Suprapubic skin (tissue), 4 donors: ENCODE measurements at regions not wholly inside any gene's neighbourhood (a gene's known extent, or its start where the extent isn't known, plus 50 kb on each side); places are given as distances from the start of the nearest gene placed in this dataset.

Source experiments
- DNase-seq, 2 donors: peaks; one replicate each; pipeline ENCODE4 v3.0.0-alpha.2; 2019; ENCODE audit warnings: low spot score in 2 of 2
- H3K27ac ChIP-seq: fragments of 200-600 bp; sonication (generic); one replicate; pipeline ENCODE4 v1.5.1; 2019
- H3K27me3 ChIP-seq: fragments of 200-600 bp; sonication (generic); one replicate; pipeline ENCODE4 v1.5.1; 2019
- H3K36me3 ChIP-seq: fragments of 200-600 bp; sonication (generic); one replicate; pipeline ENCODE4 v1.5.1; 2019
- H3K4me1 ChIP-seq: fragments of 200-600 bp; sonication (generic); one replicate; pipeline ENCODE4 v1.5.1; 2019
- H3K4me3 ChIP-seq: fragments of 200-600 bp; sonication (generic); one replicate; pipeline ENCODE4 v1.5.1; 2019; ENCODE audit warnings: mild to moderate bottlenecking
- H3K9me3 ChIP-seq: fragments of 200-600 bp; sonication (generic); one replicate; pipeline ENCODE4 v1.5.1; 2019
- CTCF ChIP-seq, 2 donors: fragments of 200-600 bp in 1 of 2; fragments of 450-650 bp in 1 of 2; sonication (generic) in 1 of 2; IDR thresholded peaks; one replicate each; pipeline ENCODE4 v1.5.1; 2016 to 2019; ENCODE audit warnings: antibody characterized with exemption in 2 of 2, mild to moderate bottlenecking in 1 of 2, moderate library complexity in 1 of 2
- EP300 ChIP-seq: sonication (generic); formaldehyde crosslinking; IDR thresholded peaks from one replicate; pipeline ENCODE4 v1.6.1; 2017; ENCODE audit warnings: antibody characterized with exemption
- POLR2A ChIP-seq, 2 donors: fragments of 450-650 bp; IDR thresholded peaks; one replicate each; pipeline ENCODE4 v1.6.1; 2017; ENCODE audit warnings: antibody characterized with exemption in 2 of 2, mild to moderate bottlenecking in 2 of 2, moderate library complexity in 2 of 2
- POLR2AphosphoS5 ChIP-seq, 3 donors: sonication (generic); formaldehyde crosslinking; IDR thresholded peaks; one replicate each; pipeline ENCODE4 v1.6.1; 2017; ENCODE audit warnings: antibody characterized with exemption in 3 of 3
- WGBS: methylation state at CpG from one replicate; pipeline ENCODE4 v1.1.5; 2018; 5-methylcytosine and 5-hydroxymethylcytosine counted together

GRCh38 chr7:37555528-37555927 is 106.9 kb upstream of the ELMO1 start:
- H3K27me3 ChIP-seq, result no peaks in the 10 kb centered on the region
- no peak overlapping the region for H3K4me3 ChIP-seq
- no peaks in the 10 kb centered on the region for H3K4me1 ChIP-seq
- no peak overlapping the region for H3K27ac ChIP-seq
- TF ChIP-seq POLR2AphosphoS5 (IDR thresholded peaks at IDR 0.05), result no peak
- no peak for TF ChIP-seq POLR2A (IDR thresholded peaks at IDR 0.05)
- no peak for TF ChIP-seq CTCF (IDR thresholded peaks at IDR 0.05)
- TF ChIP-seq EP300, result no peak
- H3K36me3 ChIP-seq, result no peaks in the 10 kb centered on the region
- DNase-seq, result no peak
- no peaks in the 10 kb centered on the region for H3K9me3 ChIP-seq

- TF ChIP-seq POLR2A (IDR thresholded peaks at IDR 0.05), result no peak
- no peak for TF ChIP-seq CTCF (IDR thresholded peaks at IDR 0.05)
- no peak for TF ChIP-seq EP300
- no peak for TF ChIP-seq POLR2AphosphoS5 (IDR thresholded peaks at IDR 0.05)
- no peak for DNase-seq
Measured at GRCh38 chr7:37557571-37558209, 109.0 kb upstream of the ELMO1 start.

GRCh38 chr7:37558320-37559096 is 109.8 kb upstream of the ELMO1 start:
- no peaks in the 10 kb centered on the region for H3K9me3 ChIP-seq

More at GRCh38 chr7:37557571-37558209, 109.0 kb upstream of the ELMO1 start:
- no peaks in the 10 kb centered on the region for H3K27me3 ChIP-seq
- WGBS, result 68% methylated on average over 5 of the region's 5 CpGs
- no peaks in the 10 kb centered on the region for H3K36me3 ChIP-seq
- H3K4me1 ChIP-seq, result no peaks in the 10 kb centered on the region
- H3K4me3 ChIP-seq, result no peak overlapping the region
- no peaks in the 10 kb centered on the region for H3K9me3 ChIP-seq
- H3K27ac ChIP-seq, result no peak overlapping the region

GRCh38 chr7:37570145-37570544 is 113.4 kb upstream of the GPR141 start:
- Histone ChIP-seq H3K9me3 (no peaks in the 10 kb centered on the region), H3K4me1 (no peaks in the 10 kb centered on the region), H3K27me3 (no peaks in the 10 kb centered on the region), H3K36me3 (no peaks in the 10 kb centered on the region), H3K27ac (no peak overlapping the region), H3K4me3 (no peak overlapping the region)
- no peak for DNase-seq
- TF ChIP-seq CTCF (IDR thresholded peaks at IDR 0.05) (no peak), EP300 (no peak), POLR2AphosphoS5 (IDR thresholded peaks at IDR 0.05) (no peak)
- 96% methylated on average over 6 of the region's 6 CpGs for WGBS

More at GRCh38 chr7:37558320-37559096, 109.8 kb upstream of the ELMO1 start:
- 64% methylated on average over 3 of the region's 3 CpGs for WGBS
- H3K4me3 ChIP-seq, result no peak overlapping the region
- no peaks in the 10 kb centered on the region for H3K4me1 ChIP-seq
- H3K27me3 ChIP-seq, result no peaks in the 10 kb centered on the region
- TF ChIP-seq CTCF (IDR thresholded peaks at IDR 0.05), result no peak
- TF ChIP-seq POLR2AphosphoS5 (IDR thresholded peaks at IDR 0.05), result no peak
- TF ChIP-seq POLR2A (IDR thresholded peaks at IDR 0.05), result no peak
- no peak for TF ChIP-seq EP300
- no peaks in the 10 kb centered on the region for H3K36me3 ChIP-seq
- H3K27ac ChIP-seq, result no peak overlapping the region
- DNase-seq, result no peak

- 95% methylated on average over 3 of the region's 3 CpGs for WGBS
- no peak for DNase-seq
- no peak overlapping the region for H3K27ac ChIP-seq
Measured at GRCh38 chr7:37571806-37572205, 111.8 kb upstream of the GPR141 start.

More at GRCh38 chr7:37571806-37572205, 111.8 kb upstream of the GPR141 start:
- TF ChIP-seq CTCF (IDR thresholded peaks at IDR 0.05) (no peak), POLR2AphosphoS5 (IDR thresholded peaks at IDR 0.05) (no peak), EP300 (no peak), POLR2A (IDR thresholded peaks at IDR 0.05) (no peak)
- H3K9me3 ChIP-seq, result no peaks in the 10 kb centered on the region
- no peaks in the 10 kb centered on the region for H3K27me3 ChIP-seq
- H3K36me3 ChIP-seq, result no peaks in the 10 kb centered on the region
- no peak overlapping the region for H3K4me3 ChIP-seq
- H3K4me1 ChIP-seq, result no peaks in the 10 kb centered on the region
